Parathyroid adenoma (tissue), 2 donors: ENCODE measurements at regions not wholly inside any gene's neighbourhood (a gene's known extent, or its start where the extent isn't known, plus 50 kb on each side); places are given as distances from the start of the nearest gene placed in this dataset.

Source experiments
- H2AFZ ChIP-seq: fragments of 300-600 bp; sonication (generic); one replicate; pipeline ENCODE4 v1.7.0; 2017; ENCODE audit warnings: antibody characterized with exemption, mild to moderate bottlenecking
- H3K27ac ChIP-seq: fragments of 300-600 bp; sonication (generic); one replicate; pipeline ENCODE4 v1.7.0; 2017
- H3K27me3 ChIP-seq: fragments of 300-600 bp; sonication (generic); one replicate; pipeline ENCODE4 v1.7.0; 2017; ENCODE audit warnings: low read length; ENCODE audit not compliant: control insufficient read depth, insufficient read depth
- H3K36me3 ChIP-seq: fragments of 300-600 bp; sonication (generic); one replicate; pipeline ENCODE4 v1.7.0; 2017; ENCODE audit warnings: low read length; ENCODE audit not compliant: control insufficient read depth, insufficient read depth
- H3K4me1 ChIP-seq: fragments of 300-600 bp; sonication (generic); one replicate; pipeline ENCODE4 v1.7.0; 2017; ENCODE audit warnings: control low read depth
- H3K4me2 ChIP-seq: fragments of 300-600 bp; sonication (generic); one replicate; pipeline ENCODE4 v1.7.0; 2017; ENCODE audit warnings: low read length
- H3K4me3 ChIP-seq: fragments of 300-600 bp; sonication (generic); one replicate; pipeline ENCODE4 v1.7.0; 2017; ENCODE audit warnings: low read depth, low read length
- H3K79me2 ChIP-seq: fragments of 300-600 bp; sonication (generic); one replicate; pipeline ENCODE4 v1.7.0; 2017; ENCODE audit warnings: control low read depth
- H3K9ac ChIP-seq: fragments of 300-600 bp; sonication (generic); one replicate; pipeline ENCODE4 v1.7.0; 2017; ENCODE audit warnings: mild to moderate bottlenecking
- H3K9me3 ChIP-seq: fragments of 300-600 bp; sonication (generic); one replicate; pipeline ENCODE4 v1.7.0; 2017; ENCODE audit warnings: low read length; ENCODE audit not compliant: control insufficient read depth
- TF ChIP-seq, protein P1 (sequence below): fragments of 300-600 bp; sonication (generic); IDR thresholded peaks from one replicate; pipeline ENCODE4 v1.7.0; 2017; ENCODE audit warnings: antibody characterized with exemption, mild to moderate bottlenecking
- donor health status: primary hyperparathyroidism.

- H3K4me2 ChIP-seq, result no peak overlapping the region
- TF ChIP-seq, protein P1, sequence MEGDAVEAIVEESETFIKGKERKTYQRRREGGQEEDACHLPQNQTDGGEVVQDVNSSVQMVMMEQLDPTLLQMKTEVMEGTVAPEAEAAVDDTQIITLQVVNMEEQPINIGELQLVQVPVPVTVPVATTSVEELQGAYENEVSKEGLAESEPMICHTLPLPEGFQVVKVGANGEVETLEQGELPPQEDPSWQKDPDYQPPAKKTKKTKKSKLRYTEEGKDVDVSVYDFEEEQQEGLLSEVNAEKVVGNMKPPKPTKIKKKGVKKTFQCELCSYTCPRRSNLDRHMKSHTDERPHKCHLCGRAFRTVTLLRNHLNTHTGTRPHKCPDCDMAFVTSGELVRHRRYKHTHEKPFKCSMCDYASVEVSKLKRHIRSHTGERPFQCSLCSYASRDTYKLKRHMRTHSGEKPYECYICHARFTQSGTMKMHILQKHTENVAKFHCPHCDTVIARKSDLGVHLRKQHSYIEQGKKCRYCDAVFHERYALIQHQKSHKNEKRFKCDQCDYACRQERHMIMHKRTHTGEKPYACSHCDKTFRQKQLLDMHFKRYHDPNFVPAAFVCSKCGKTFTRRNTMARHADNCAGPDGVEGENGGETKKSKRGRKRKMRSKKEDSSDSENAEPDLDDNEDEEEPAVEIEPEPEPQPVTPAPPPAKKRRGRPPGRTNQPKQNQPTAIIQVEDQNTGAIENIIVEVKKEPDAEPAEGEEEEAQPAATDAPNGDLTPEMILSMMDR, result no peak
- no peak overlapping the region for H3K27ac ChIP-seq
Observed at GRCh38 chr2:71843391-71843850, 304.2 kb downstream of the CYP26B1 start.

GRCh38 chr2:71842744-71843143 is 304.9 kb downstream of the CYP26B1 start:
- H3K4me3 ChIP-seq, result no peak overlapping the region
- TF ChIP-seq, protein P1, result no peak
- no peaks in the 10 kb centered on the region for H3K9me3 ChIP-seq
- no peak overlapping the region for H3K4me2 ChIP-seq
- H3K9ac ChIP-seq, result no peak overlapping the region
- H3K27me3 ChIP-seq, result no peaks in the 10 kb centered on the region
- no peaks in the 10 kb centered on the region for H3K36me3 ChIP-seq
- H3K27ac ChIP-seq, result no peak overlapping the region
- no peak overlapping the region for H2AFZ ChIP-seq
- no peaks in the 10 kb centered on the region for H3K4me1 ChIP-seq
- H3K79me2 ChIP-seq, result no peaks in the 10 kb centered on the region

More at GRCh38 chr2:71843391-71843850, 304.2 kb downstream of the CYP26B1 start:
- Histone ChIP-seq H2AFZ (no peak overlapping the region), H3K36me3 (no peaks in the 10 kb centered on the region), H3K4me1 (no peaks in the 10 kb centered on the region), H3K27me3 (no peaks in the 10 kb centered on the region), H3K9ac (no peak overlapping the region), H3K4me3 (no peak overlapping the region), H3K79me2 (no peaks in the 10 kb centered on the region), H3K9me3 (no peaks in the 10 kb centered on the region)

DNA sequence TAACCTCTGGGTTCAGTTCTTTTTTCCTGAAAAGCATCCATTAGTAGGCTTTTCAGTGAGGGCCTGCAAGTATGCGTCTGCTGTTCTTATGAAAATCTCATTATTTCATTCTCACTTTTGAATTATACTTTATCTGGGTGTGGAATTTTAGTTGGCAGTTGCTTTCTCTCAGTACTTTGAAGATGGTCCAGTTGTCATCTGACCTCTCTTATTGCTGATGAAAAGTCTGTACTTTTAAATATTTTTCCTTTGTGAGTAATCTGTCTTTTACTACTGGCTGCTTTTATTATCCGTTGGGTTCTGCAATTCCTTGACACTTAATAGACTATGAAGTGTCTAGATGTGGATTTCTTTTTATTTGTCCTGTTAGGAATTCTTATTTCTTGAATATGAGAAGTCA is 307.8 kb downstream of the CYP26B1 start:
- Histone ChIP-seq H3K4me2 (no peak overlapping the region), H3K4me3 (no peak overlapping the region), H3K9me3 (no peaks in the 10 kb centered on the region), H3K27ac (no peak overlapping the region), H3K79me2 (no peaks in the 10 kb centered on the region), H3K9ac (no peak overlapping the region), H3K4me1 (no peaks in the 10 kb centered on the region), H2AFZ (no peak overlapping the region), H3K36me3 (no peaks in the 10 kb centered on the region), H3K27me3 (no peaks in the 10 kb centered on the region)
- TF ChIP-seq, protein P1, result no peak

DNA sequence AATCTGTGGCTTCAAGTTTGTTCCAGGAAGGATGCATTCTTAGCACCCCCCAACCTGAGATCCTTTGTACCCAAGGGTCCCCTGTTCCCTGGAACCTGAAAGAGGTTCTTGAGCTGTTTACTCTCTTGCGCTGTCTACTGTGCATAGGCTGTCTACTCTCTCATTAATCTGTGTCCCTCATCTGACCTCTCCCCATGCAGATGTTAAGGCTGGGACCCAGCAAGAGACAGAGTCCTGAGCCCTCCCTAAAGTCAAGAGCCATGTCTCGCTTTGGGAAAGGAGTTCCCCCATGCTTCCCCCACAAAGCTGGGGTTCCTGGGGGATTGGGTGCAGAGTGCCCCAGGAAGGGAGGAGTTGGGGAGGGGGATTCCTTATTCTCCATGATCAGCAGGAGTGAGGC is 312.9 kb downstream of the CYP26B1 start:
- Histone ChIP-seq H3K27me3 (no peaks in the 10 kb centered on the region), H3K4me1 (no peaks in the 10 kb centered on the region), H3K79me2 (no peaks in the 10 kb centered on the region), H3K9ac (no peak overlapping the region), H3K9me3 (no peaks in the 10 kb centered on the region), H3K4me2 (no peak overlapping the region), H2AFZ (no peak overlapping the region), H3K4me3 (no peak overlapping the region), H3K27ac (no peak overlapping the region), H3K36me3 (no peaks in the 10 kb centered on the region)
- TF ChIP-seq, protein P1, result no peak

- TF ChIP-seq, protein P1, result no peak
- no peaks in the 10 kb centered on the region for H3K4me1 ChIP-seq
Observed at GRCh38 chr2:71833855-71834560, 313.7 kb downstream of the CYP26B1 start.

More at GRCh38 chr2:71833855-71834560, 313.7 kb downstream of the CYP26B1 start:
- Histone ChIP-seq H3K36me3 (no peaks in the 10 kb centered on the region), H2AFZ (no peak overlapping the region), H3K9me3 (no peaks in the 10 kb centered on the region), H3K9ac (no peak overlapping the region), H3K4me3 (no peak overlapping the region), H3K27ac (no peak overlapping the region), H3K4me2 (no peak overlapping the region), H3K79me2 (no peaks in the 10 kb centered on the region), H3K27me3 (no peaks in the 10 kb centered on the region)
